IMR-90 (cell line): ENCODE measurements at regions not wholly inside any gene's neighbourhood (a gene's known extent, or its start where the extent isn't known, plus 50 kb on each side); places are given as distances from the start of the nearest gene placed in this dataset.

Experiments
- ATAC-seq: fragments of 200-7000 bp; cut with Tn5 transposase; 2 replicates; pipeline ENCODE4 v1.9.1; 2020; ENCODE audit warnings: low read depth, mild to moderate bottlenecking, moderate library complexity
- BruUV-seq: library from RNA; stranded (reverse); fragments of 400-500 nt; replicated peaks from 2 replicates; lab custom pipeline; 2021; lab: Mats Ljungman, UMichigan
- CTCF ChIA-PET: fragments of 300-600 bp; formaldehyde crosslinking; extraction: SDS; loops from one replicate; lab custom pipeline; 2021; ENCODE audit warnings: antibody characterized with exemption; lab: Yijun Ruan, JAX
- POLR2A ChIA-PET: fragments of 300-600 bp; sonication (Branson Sonifier 250); formaldehyde crosslinking; loops from one replicate; lab custom pipeline; 2022; ENCODE audit warnings: antibody characterized with exemption; ENCODE audit not compliant: unreplicated experiment; lab: Charles Lee
- DNase-seq: peaks from one replicate; pipeline ENCODE4 v3.0.0; 2013
- H2AFZ ChIP-seq: replicated peaks from 2 replicates; pipeline ENCODE3; 2013; ENCODE audit warnings: low read length, mild to moderate bottlenecking; ENCODE audit not compliant: poor library complexity
- H2AK5ac ChIP-seq: 2 replicates; pipeline ENCODE4 v1.6.1; 2013; ENCODE audit warnings: low read depth, low read length, inconsistent platforms
- H2AK9ac ChIP-seq: replicated peaks from 2 replicates; pipeline ENCODE3; 2013; ENCODE audit warnings: mild to moderate bottlenecking, low read depth, low read length, moderate library complexity; ENCODE audit not compliant: poor library complexity
- H2BK120ac ChIP-seq: 2 replicates; pipeline ENCODE4 v1.6.1; 2013; ENCODE audit warnings: low read depth, low read length, inconsistent platforms
- H2BK15ac ChIP-seq: 3 replicates; pipeline ENCODE4 v1.6.1; 2013; ENCODE audit warnings: low read depth, low read length, inconsistent platforms
- H2BK20ac ChIP-seq: 2 replicates; pipeline ENCODE4 v1.6.1; 2013; ENCODE audit warnings: low read depth, mild to moderate bottlenecking, inconsistent platforms, low read length, moderate library complexity
- H2BK5ac ChIP-seq: 2 replicates; pipeline ENCODE4 v1.6.1; 2013; ENCODE audit warnings: mild to moderate bottlenecking, low read depth, low read length, inconsistent platforms; ENCODE audit not compliant: poor library complexity, severe bottlenecking
- H3K14ac ChIP-seq: replicated peaks from 2 replicates; pipeline ENCODE4 v1.6.1; 2013; ENCODE audit warnings: low read depth, low read length, inconsistent platforms
- H3K18ac ChIP-seq: 2 replicates; pipeline ENCODE4 v1.6.1; 2013; ENCODE audit warnings: low read depth, low read length, control low read depth
- H3K23ac ChIP-seq: 2 replicates; pipeline ENCODE4 v1.6.1; 2013; ENCODE audit warnings: low read depth, low read length, inconsistent platforms
- H3K27ac ChIP-seq: 2 replicates; pipeline ENCODE4 v1.5.1; 2013; ENCODE audit warnings: mild to moderate bottlenecking, control low read depth, low read length; ENCODE audit not compliant: insufficient read depth
- H3K27me3 ChIP-seq: 2 replicates; pipeline ENCODE4 v1.6.1; 2013; ENCODE audit warnings: low read length; ENCODE audit not compliant: control insufficient read depth, insufficient read depth
- H3K36me3 ChIP-seq: 2 replicates; pipeline ENCODE4 v1.6.1; 2013; ENCODE audit warnings: low read length, mixed read lengths; ENCODE audit not compliant: control insufficient read depth, insufficient read depth
- H3K4ac ChIP-seq: 2 replicates; pipeline ENCODE4 v1.6.1; 2013; ENCODE audit warnings: low read depth, low read length, inconsistent platforms
- H3K4me1 ChIP-seq: 2 replicates; pipeline ENCODE4 v1.6.1; 2013; ENCODE audit warnings: low read length, mixed read lengths; ENCODE audit not compliant: control insufficient read depth, insufficient read depth
- H3K4me2 ChIP-seq: 2 replicates; pipeline ENCODE4 v1.6.1; 2013; ENCODE audit warnings: low read depth, mild to moderate bottlenecking, control low read depth, low read length, moderate library complexity
- H3K4me3 ChIP-seq: 2 replicates; pipeline ENCODE4 v1.5.1; 2013; ENCODE audit warnings: low read depth, mild to moderate bottlenecking, control low read depth, low read length, moderate library complexity; ENCODE audit not compliant: insufficient read depth
- H3K56ac ChIP-seq: 2 replicates; pipeline ENCODE4 v1.6.1; 2013; ENCODE audit warnings: low read length, inconsistent platforms; ENCODE audit not compliant: insufficient read depth; ENCODE audit errors: extremely low read depth
- H3K79me1 ChIP-seq, 2 experiments: 2 replicates each; pipeline ENCODE4 v1.6.1; 2013; ENCODE audit warnings: low read length in 2 of 2, inconsistent platforms in 1 of 2, low read depth in 1 of 2
- H3K9ac ChIP-seq: 2 replicates; pipeline ENCODE4 v1.6.1; 2013; ENCODE audit warnings: low read depth, low read length, control low read depth
- H3K9me1 ChIP-seq: 2 replicates; pipeline ENCODE4 v1.6.1; 2013; ENCODE audit warnings: low read length, inconsistent platforms; ENCODE audit not compliant: insufficient read depth
- H3K9me3 ChIP-seq: 2 replicates; pipeline ENCODE4 v1.6.1; 2013; ENCODE audit warnings: low read length; ENCODE audit not compliant: control insufficient read depth, insufficient read depth
- H4K20me1 ChIP-seq: 2 replicates; pipeline ENCODE4 v1.6.1; 2013; ENCODE audit warnings: low read length, inconsistent platforms; ENCODE audit not compliant: insufficient read depth
- H4K5ac ChIP-seq: 2 replicates; pipeline ENCODE4 v1.6.1; 2013; ENCODE audit warnings: mild to moderate bottlenecking, low read depth, low read length, control low read depth
- H4K8ac ChIP-seq, 2 experiments: 2 replicates each; pipeline ENCODE4 v1.6.1; 2013; ENCODE audit warnings: low read depth in 2 of 2, low read length in 2 of 2, control low read depth in 1 of 2, inconsistent platforms in 1 of 2
- H4K91ac ChIP-seq: 2 replicates; pipeline ENCODE4 v1.6.1; 2013; ENCODE audit warnings: low read depth, low read length, inconsistent platforms; ENCODE audit not compliant: insufficient read depth
- ELK1 ChIP-seq: fragments of 150-350 bp; IDR thresholded peaks from 2 replicates; pipeline ENCODE4 v1.6.1; 2016; ENCODE audit warnings: low read depth, mild to moderate bottlenecking, low read length, moderate library complexity, borderline replicate concordance
- NFE2L2 ChIP-seq: fragments of 150-350 bp; IDR thresholded peaks from 2 replicates; pipeline ENCODE4 v1.6.1; 2016; ENCODE audit warnings: low read depth, mild to moderate bottlenecking, low read length
- WGBS, 2 experiments: methylation state at CpG; one replicate each; pipeline versions ENCODE4 v1.1.5 to v1.1.7; 2013; ENCODE audit warnings: missing lambda C conversion rate in 2 of 2; ENCODE audit not compliant: insufficient read length in 1 of 2; ENCODE audit errors: extremely low coverage in 2 of 2; 5-methylcytosine and 5-hydroxymethylcytosine counted together
- dilution Hi-C: fragments of 300-500 bp; cut with HindIII; formaldehyde crosslinking; loops from one replicate; pipeline ENCODE4 v1.14.3; 2018; ENCODE audit warnings: low sequenced_read_pairs; ENCODE audit not compliant: unreplicated experiment
- in situ Hi-C: fragments of 300-500 bp; cut with MboI; formaldehyde crosslinking; loops from 3 replicates; pipeline ENCODE4 v1.14.3; 2019; ENCODE audit warnings: low sequenced_read_pairs, inconsistent platforms, mixed read lengths
- intact Hi-C: fragments of 100-400 bp; cut with micrococcal nuclease; formaldehyde crosslinking; loops from 2 replicates; pipeline ENCODE4 v1.10.0; 2022

- H3K27ac ChIP-seq = no peak overlapping the region
- no peaks in the 10 kb centered on the region for H3K79me1 ChIP-seq
- no peak overlapping the region for H2BK5ac ChIP-seq
- no peaks in the 10 kb centered on the region for H3K36me3 ChIP-seq
- no CpG with 5 or more reads among the region's 1 CpG for WGBS, 2 experiments
- H4K8ac ChIP-seq = peak overlapping the region in 1 of 2 experiments; percentile 44; a peak in 2 of 4 replicates
- peaks cover 4% of the 10 kb centered on the region; the same call in 1 of the 2 replicates for H3K4me1 ChIP-seq
- 0 out of 3 replicates have a peak overlapping the region, but pooled peaks have one; percentile 51 for H2BK15ac ChIP-seq
- H4K5ac ChIP-seq = no peak overlapping the region
- H3K56ac ChIP-seq = no peak overlapping the region
- no peak for ATAC-seq
- peak; percentile 51 for DNase-seq
- H3K27me3 ChIP-seq = no peaks in the 10 kb centered on the region
- no peak overlapping the region for H3K4me2 ChIP-seq
- ChIA-PET CTCF (interaction anchor here (1.2 kb wide), 1 partner anchor 19 kb away, joined by 3 read pairs; no protein-coding TSS in a partner anchor), POLR2A (no interaction called here)
- H4K20me1 ChIP-seq = no peaks in the 10 kb centered on the region
- no peak overlapping the region for H3K9ac ChIP-seq
- 0 out of 2 replicates have a peak overlapping the region, but pooled peaks have one; percentile 51 for H3K23ac ChIP-seq
- H3K4ac ChIP-seq = peak overlapping the region; percentile 76; the same call in 1 of the 2 replicates
- intact Hi-C loops = no loop called here
- no peak overlapping the region for H2AK9ac ChIP-seq
- no peak overlapping the region for H2AK5ac ChIP-seq
- no peaks in the 10 kb centered on the region for H3K9me3 ChIP-seq
- peaks cover 6% of the 10 kb centered on the region; the same call in 1 of the 2 replicates for H3K9me1 ChIP-seq
- peak overlapping the region; percentile 76; the same call in 1 of the 2 replicates for H3K14ac ChIP-seq
- no peak overlapping the region; the same call in 1 of the 2 replicates for H3K18ac ChIP-seq
- no peak overlapping the region for H3K4me3 ChIP-seq
- peak overlapping the region; percentile 90 for H2BK20ac ChIP-seq
- in situ Hi-C loops = no loop called here
- dilution Hi-C loops = no loop called here
- H2BK120ac ChIP-seq = peak overlapping the region; percentile 87
- no TSS peak for BruUV-seq
- H4K91ac ChIP-seq = 0 out of 2 replicates have a peak overlapping the region, but pooled peaks have one; percentile 42
- H2AFZ ChIP-seq = no peak overlapping the region
- TF ChIP-seq ELK1 (no peak), NFE2L2 (no peak)
Measured at GRCh38 chr4:176435901-176436292, 116.1 kb downstream of the SPCS3 start.
